ENCODE measurements at regions not wholly inside any gene's neighbourhood (a gene's known extent, or its start where the extent isn't known, plus 50 kb on each side); places are given as distances from the start of the nearest gene placed in this dataset.
"Not testable (repeated sequence)": the region's sequence is repeated elsewhere in the genome, so short reads cannot be mapped to it uniquely, and the experiment has no call there.

DNA sequence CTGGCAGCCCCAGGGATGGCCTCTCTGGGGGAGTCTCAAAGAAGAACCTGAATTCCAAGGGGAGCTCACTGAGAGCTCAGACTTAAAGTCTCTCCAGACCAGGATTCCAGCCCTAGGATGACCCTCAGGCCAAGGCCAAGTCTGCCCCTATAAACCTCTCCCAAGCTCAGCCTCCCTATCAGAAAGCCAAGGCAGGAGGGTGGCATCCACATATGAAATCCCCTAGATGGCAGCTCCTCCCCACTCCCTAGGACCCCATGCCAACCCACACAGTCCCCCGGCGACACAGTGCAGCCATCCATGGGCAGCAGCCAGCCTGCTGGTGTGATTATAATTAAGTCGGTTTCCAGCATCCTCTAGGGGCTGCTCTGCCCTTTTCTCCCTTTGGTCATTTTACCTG is 269.9 kb downstream of the CDK5RAP2 start:
- intact Hi-C loops (cut with micrococcal nuclease): no loop called here
- Mint-ChIP-seq H3K9me3 (no peaks in the 10 kb centered on the region), H3K4me1 (ENCODE audit: low read depth) (no peaks in the 10 kb centered on the region), H3K27ac (no peak overlapping the region), H3K36me3 (ENCODE audit: low read depth) (no peaks in the 10 kb centered on the region), H3K27me3 (peaks cover 4% of the 10 kb centered on the region), H3K4me3 (no peak overlapping the region)

DNA sequence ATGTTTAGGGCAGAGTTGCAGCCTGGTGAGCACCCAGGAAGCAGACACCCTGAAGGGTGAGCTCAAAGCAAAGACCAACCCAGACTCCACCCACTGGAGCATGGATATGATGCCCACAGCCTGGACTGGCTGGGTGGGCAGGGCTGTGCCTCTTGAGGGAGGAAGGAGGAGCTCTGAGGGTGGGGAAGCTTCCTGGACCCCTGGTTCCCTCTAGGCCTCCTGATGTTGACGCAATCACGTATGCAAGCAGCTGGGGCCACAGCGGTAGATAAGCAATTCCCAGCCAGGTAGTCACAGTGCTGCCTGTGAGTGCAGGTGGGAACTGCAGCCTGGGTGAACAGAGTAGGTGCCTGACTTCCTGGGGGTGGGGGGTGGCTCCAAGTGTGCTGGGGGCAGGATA is 271.5 kb downstream of the CDK5RAP2 start:
- H3K27me3 Mint-ChIP-seq: peaks cover 6% of the 10 kb centered on the region
- intact Hi-C loops (cut with micrococcal nuclease): no loop called here

GRCh38 chr9:120307599-120307998 is 272.4 kb downstream of the CDK5RAP2 start:
- no peak overlapping the region for H3K4me3 Mint-ChIP-seq
- no peaks in the 10 kb centered on the region for H3K4me1 Mint-ChIP-seq (ENCODE audit: low read depth)
- no peaks in the 10 kb centered on the region for H3K36me3 Mint-ChIP-seq (ENCODE audit: low read depth)
- intact Hi-C loops (cut with micrococcal nuclease): no loop called here
- no peaks in the 10 kb centered on the region for H3K9me3 Mint-ChIP-seq
- H3K27me3 Mint-ChIP-seq: peaks cover 6% of the 10 kb centered on the region
- H3K27ac Mint-ChIP-seq: no peak overlapping the region

More for the DNA sequence above, 271.5 kb downstream of the CDK5RAP2 start:
- H3K4me1 Mint-ChIP-seq (ENCODE audit: low read depth): no peaks in the 10 kb centered on the region
- no peak overlapping the region for H3K27ac Mint-ChIP-seq
- H3K4me3 Mint-ChIP-seq: no peak overlapping the region
- no peaks in the 10 kb centered on the region for H3K9me3 Mint-ChIP-seq
- no peaks in the 10 kb centered on the region for H3K36me3 Mint-ChIP-seq (ENCODE audit: low read depth)

- no peak overlapping the region for H3K4me3 Mint-ChIP-seq
- no peaks in the 10 kb centered on the region for H3K9me3 Mint-ChIP-seq
- H3K27ac Mint-ChIP-seq: no peak overlapping the region
- H3K27me3 Mint-ChIP-seq: peaks cover 6% of the 10 kb centered on the region
- intact Hi-C loops (cut with micrococcal nuclease): no loop called here
- H3K36me3 Mint-ChIP-seq (ENCODE audit: low read depth): no peaks in the 10 kb centered on the region
- no peaks in the 10 kb centered on the region for H3K4me1 Mint-ChIP-seq (ENCODE audit: low read depth)
Measured at GRCh38 chr9:120306561-120306960, 273.4 kb downstream of the CDK5RAP2 start.

DNA sequence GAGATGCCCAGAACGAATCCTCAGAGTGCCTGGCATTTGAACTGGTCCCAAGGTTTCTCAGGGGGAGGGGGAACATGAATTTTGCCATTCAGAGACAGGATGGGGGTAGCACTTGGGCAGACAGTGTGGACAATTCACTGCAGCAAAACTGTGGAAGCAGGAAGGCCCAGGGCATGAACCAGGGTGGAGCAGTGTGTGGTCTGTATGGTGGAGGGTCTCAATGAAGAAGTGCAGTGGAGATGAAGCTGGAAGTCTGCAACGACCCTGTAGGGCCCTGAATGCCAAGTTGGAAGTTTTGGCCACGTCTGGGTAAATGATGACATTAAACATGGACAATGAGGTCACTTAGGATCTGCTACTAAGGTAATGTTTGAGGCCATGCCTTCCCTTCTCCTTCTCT is 273.9 kb downstream of the CDK5RAP2 start:
- intact Hi-C loops (cut with micrococcal nuclease): no loop called here
- no peak overlapping the region for H3K4me3 Mint-ChIP-seq
- H3K27me3 Mint-ChIP-seq: peaks cover 6% of the 10 kb centered on the region
- no peaks in the 10 kb centered on the region for H3K36me3 Mint-ChIP-seq (ENCODE audit: low read depth)
- H3K4me1 Mint-ChIP-seq (ENCODE audit: low read depth): no peaks in the 10 kb centered on the region
- no peak overlapping the region for H3K27ac Mint-ChIP-seq
- H3K9me3 Mint-ChIP-seq: no peaks in the 10 kb centered on the region

GRCh38 chr9:120304896-120305295 is 275.1 kb downstream of the CDK5RAP2 start:
- H3K4me3 Mint-ChIP-seq; H3K4me1 Mint-ChIP-seq (ENCODE audit: low read depth); H3K36me3 Mint-ChIP-seq (ENCODE audit: low read depth); H3K9me3 Mint-ChIP-seq; intact Hi-C loops (cut with micrococcal nuclease); H3K27ac Mint-ChIP-seq; H3K27me3 Mint-ChIP-seq: not testable (repeated sequence)

- H3K36me3 Mint-ChIP-seq (ENCODE audit: low read depth): no peaks in the 10 kb centered on the region
- H3K4me3 Mint-ChIP-seq: no peak overlapping the region
- H3K27ac Mint-ChIP-seq: no peak overlapping the region
- peaks cover 6% of the 10 kb centered on the region for H3K27me3 Mint-ChIP-seq
- H3K4me1 Mint-ChIP-seq (ENCODE audit: low read depth): no peaks in the 10 kb centered on the region
- no peaks in the 10 kb centered on the region for H3K9me3 Mint-ChIP-seq
- intact Hi-C loops (cut with micrococcal nuclease): no loop called here
Measured at GRCh38 chr9:120303519-120303918, 276.4 kb downstream of the CDK5RAP2 start.

- Mint-ChIP-seq H3K36me3 (ENCODE audit: low read depth) (no peaks in the 10 kb centered on the region), H3K4me3 (no peak overlapping the region), H3K4me1 (ENCODE audit: low read depth) (no peaks in the 10 kb centered on the region), H3K9me3 (no peaks in the 10 kb centered on the region), H3K27ac (no peak overlapping the region), H3K27me3 (peaks cover 7% of the 10 kb centered on the region)
- intact Hi-C loops (cut with micrococcal nuclease): no loop called here
Measured at GRCh38 chr9:120299785-120300184, 280.2 kb downstream of the CDK5RAP2 start.

GRCh38 chr9:120294003-120294402 is 286.0 kb downstream of the CDK5RAP2 start:
- Mint-ChIP-seq H3K4me3 (no peak overlapping the region), H3K36me3 (ENCODE audit: low read depth) (no peaks in the 10 kb centered on the region), H3K4me1 (ENCODE audit: low read depth) (no peaks in the 10 kb centered on the region), H3K27me3 (peaks cover 6% of the 10 kb centered on the region), H3K9me3 (no peaks in the 10 kb centered on the region), H3K27ac (no peak overlapping the region)
- intact Hi-C loops (cut with micrococcal nuclease): no loop called here

- Mint-ChIP-seq H3K36me3 (ENCODE audit: low read depth) (no peaks in the 10 kb centered on the region), H3K4me1 (ENCODE audit: low read depth) (no peaks in the 10 kb centered on the region), H3K27ac (no peak overlapping the region), H3K4me3 (no peak overlapping the region), H3K27me3 (peaks cover 6% of the 10 kb centered on the region), H3K9me3 (no peaks in the 10 kb centered on the region)
- intact Hi-C loops (cut with micrococcal nuclease): no loop called here
Measured at GRCh38 chr9:120292606-120293005, 287.4 kb downstream of the CDK5RAP2 start.

- H3K27me3 Mint-ChIP-seq: peaks cover 2% of the 10 kb centered on the region
- intact Hi-C loops (cut with micrococcal nuclease): no loop called here
Measured at GRCh38 chr9:120291050-120291449, 288.9 kb downstream of the CDK5RAP2 start.

GRCh38 chr9:120289990-120290975 is 289.7 kb downstream of the CDK5RAP2 start:
- Mint-ChIP-seq H3K36me3 (ENCODE audit: low read depth) (no peaks in the 10 kb centered on the region), H3K9me3 (no peaks in the 10 kb centered on the region), H3K4me1 (ENCODE audit: low read depth) (no peaks in the 10 kb centered on the region), H3K27ac (no peak overlapping the region), H3K4me3 (no peak overlapping the region), H3K27me3 (no peaks in the 10 kb centered on the region)
- intact Hi-C loops (cut with micrococcal nuclease): no loop called here

More at GRCh38 chr9:120291050-120291449, 288.9 kb downstream of the CDK5RAP2 start:
- H3K4me1 Mint-ChIP-seq (ENCODE audit: low read depth): no peaks in the 10 kb centered on the region
- H3K9me3 Mint-ChIP-seq: no peaks in the 10 kb centered on the region
- no peak overlapping the region for H3K4me3 Mint-ChIP-seq
- H3K36me3 Mint-ChIP-seq (ENCODE audit: low read depth): no peaks in the 10 kb centered on the region
- no peak overlapping the region for H3K27ac Mint-ChIP-seq

GRCh38 chr9:120289098-120289497 is 290.9 kb downstream of the CDK5RAP2 start:
- Mint-ChIP-seq H3K9me3 (no peaks in the 10 kb centered on the region), H3K4me3 (no peak overlapping the region), H3K27me3 (peaks cover 2% of the 10 kb centered on the region), H3K36me3 (ENCODE audit: low read depth) (no peaks in the 10 kb centered on the region), H3K27ac (no peak overlapping the region), H3K4me1 (ENCODE audit: low read depth) (no peaks in the 10 kb centered on the region)
- intact Hi-C loops (cut with micrococcal nuclease): no loop called here

- H3K4me3 Mint-ChIP-seq: no peak overlapping the region
- H3K9me3 Mint-ChIP-seq: no peaks in the 10 kb centered on the region
- H3K4me1 Mint-ChIP-seq (ENCODE audit: low read depth): no peaks in the 10 kb centered on the region
- no peaks in the 10 kb centered on the region for H3K36me3 Mint-ChIP-seq (ENCODE audit: low read depth)
- peaks cover 2% of the 10 kb centered on the region for H3K27me3 Mint-ChIP-seq
- intact Hi-C loops (cut with micrococcal nuclease): no loop called here
- no peak overlapping the region for H3K27ac Mint-ChIP-seq
Measured at GRCh38 chr9:120286530-120286929, 293.4 kb downstream of the CDK5RAP2 start.

DNA sequence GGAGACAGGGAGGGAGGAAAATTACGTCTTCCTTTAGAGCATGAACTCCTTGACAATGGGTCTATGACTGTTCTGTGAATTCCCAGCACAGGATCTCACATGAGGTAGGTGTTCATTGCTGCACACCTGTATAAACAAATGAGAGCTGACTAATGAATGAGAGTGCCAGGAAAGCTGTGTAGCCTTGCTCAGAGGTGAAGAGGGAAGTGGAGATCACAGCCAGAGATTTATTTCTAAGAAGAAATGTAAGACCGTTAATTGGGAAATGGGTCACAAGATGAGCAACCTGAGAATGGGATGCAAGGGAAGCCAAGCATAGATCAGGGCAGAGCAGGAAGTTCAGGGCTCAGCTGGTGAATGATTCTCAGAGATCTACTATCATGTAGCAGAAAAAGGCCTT is 295.1 kb downstream of the CDK5RAP2 start:
- no peak overlapping the region for H3K4me3 Mint-ChIP-seq
- intact Hi-C loops (cut with micrococcal nuclease): no loop called here
- no peaks in the 10 kb centered on the region for H3K4me1 Mint-ChIP-seq (ENCODE audit: low read depth)
- no peak overlapping the region for H3K27ac Mint-ChIP-seq
- peaks cover 2% of the 10 kb centered on the region for H3K27me3 Mint-ChIP-seq
- H3K36me3 Mint-ChIP-seq (ENCODE audit: low read depth): no peaks in the 10 kb centered on the region
- H3K9me3 Mint-ChIP-seq: no peaks in the 10 kb centered on the region
